CD4-positive, alpha-beta T cell (primary cell): ENCODE measurements at regions not wholly inside any gene's neighbourhood (a gene's known extent, or its start where the extent isn't known, plus 50 kb on each side); places are given as distances from the start of the nearest gene placed in this dataset.

Experiments
- ATAC-seq: fragments of 200-7000 bp; cut with Tn5 transposase; one replicate; pipeline ENCODE4 v1.10.0; 2022; ENCODE audit warnings: mild to moderate bottlenecking; ENCODE audit not compliant: poor library complexity
- CTCF ChIA-PET: fragments of 350-600 bp; sonication (Branson Sonifier 250); formaldehyde crosslinking; loops from one replicate; lab custom pipeline; 2021; ENCODE audit warnings: antibody characterized with exemption, inconsistent platforms; lab: Charles Lee
- POLR2A ChIA-PET: fragments of 350-600 bp; sonication (Branson Sonifier 250); formaldehyde crosslinking; loops from one replicate; lab custom pipeline; 2021; ENCODE audit warnings: antibody characterized with exemption, inconsistent platforms; lab: Charles Lee
- DNase-seq, 14 experiments: peaks; one replicate each; pipeline ENCODE4 v3.0.0-alpha.2; 2013 to 2020; ENCODE audit warnings: mixed read lengths in 2 of 14
- H3K27ac ChIP-seq, 2 donors: one replicate each; pipeline versions ENCODE4 v1.5.1 to v1.7.0; 2013; ENCODE audit warnings: low read length in 2 of 2, low read depth in 1 of 2, mild to moderate bottlenecking in 1 of 2
- H3K27me3 ChIP-seq, 2 experiments: 1 replicate in 1 of 2; 2 replicates in 1 of 2; pipeline versions ENCODE4 v1.6.1 to v1.7.0; 2013; ENCODE audit warnings: low read length in 2 of 2, control low read depth in 1 of 2, mild to moderate bottlenecking in 1 of 2, moderate library complexity in 1 of 2; ENCODE audit not compliant: insufficient read depth in 2 of 2, control insufficient read depth in 1 of 2
- H3K36me3 ChIP-seq: one replicate; pipeline ENCODE4 v1.6.1; 2013; ENCODE audit warnings: low read length, control low read depth; ENCODE audit not compliant: insufficient read depth
- H3K4me1 ChIP-seq: one replicate; pipeline ENCODE4 v1.6.1; 2013; ENCODE audit warnings: low read length, control low read depth; ENCODE audit not compliant: insufficient read depth
- H3K4me3 ChIP-seq: one replicate; pipeline ENCODE4 v1.5.1; 2013; ENCODE audit warnings: mild to moderate bottlenecking, low read length, moderate library complexity
- H3K9me3 ChIP-seq, 2 experiments: 1 replicate in 1 of 2; 2 replicates in 1 of 2; pipeline versions ENCODE4 v1.6.1 to v1.7.0; 2013; ENCODE audit warnings: low read length in 2 of 2, mild to moderate bottlenecking in 2 of 2, control low read depth in 1 of 2, moderate library complexity in 1 of 2; ENCODE audit not compliant: control insufficient read depth in 1 of 2, insufficient read depth in 1 of 2
- H3K27ac Mint-ChIP-seq: one replicate; pipeline ENCODE4 v1.8.0; 2020; ENCODE audit warnings: mixed read lengths
- H3K27me3 Mint-ChIP-seq: one replicate; pipeline ENCODE4 v1.8.0; 2021; ENCODE audit warnings: mixed read lengths
- H3K36me3 Mint-ChIP-seq: one replicate; pipeline ENCODE4 v1.8.0; 2021; ENCODE audit warnings: low read depth, mixed read lengths
- H3K4me1 Mint-ChIP-seq: one replicate; pipeline ENCODE4 v1.8.0; 2021; ENCODE audit warnings: low read depth, mixed read lengths
- H3K4me3 Mint-ChIP-seq: one replicate; pipeline ENCODE4 v1.8.0; 2020; ENCODE audit warnings: mild to moderate bottlenecking, mixed read lengths
- H3K9me3 Mint-ChIP-seq: one replicate; pipeline ENCODE4 v1.8.0; 2020; ENCODE audit warnings: mixed read lengths
- intact Hi-C, 2 experiments: fragments of 100-400 bp; cut with DNase I in 1 of 2; cut with micrococcal nuclease in 1 of 2; formaldehyde crosslinking; loops; one replicate each; pipeline versions ENCODE4 v1.15.1 to v1.9.0; 2023 to 2025; cut with DNase I, micrococcal nuclease
- TF ChIP-seq, protein P1 (sequence below): fragments of 200-600 bp; IDR thresholded peaks from one replicate; pipeline ENCODE4 v1.8.0; 2022; ENCODE audit warnings: antibody characterized with exemption, mild to moderate bottlenecking

DNA sequence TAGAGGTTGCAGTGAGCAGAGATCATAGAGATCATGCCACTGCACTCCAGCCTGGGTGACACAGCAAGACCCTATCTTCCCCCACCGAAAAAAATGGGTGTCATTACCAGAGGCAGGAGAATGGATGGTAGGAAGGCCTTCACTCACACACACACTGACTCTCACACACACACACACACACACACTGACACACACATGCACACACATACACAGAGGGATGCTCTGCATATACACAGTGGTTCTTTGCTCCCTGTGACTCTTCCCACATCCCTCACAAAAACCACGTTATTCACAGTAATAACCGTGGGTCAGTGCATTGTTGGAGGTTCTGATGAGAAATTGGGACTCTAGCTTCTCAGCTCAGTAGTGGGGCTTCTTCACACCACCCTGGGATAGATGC is 300.2 kb upstream of the N4BP1 start:
- CTCF ChIA-PET, result no interaction called here
- no peaks in the 10 kb centered on the region for H3K9me3 Mint-ChIP-seq
- Histone ChIP-seq H3K4me1 (no peaks in the 10 kb centered on the region), H3K36me3 (no peaks in the 10 kb centered on the region), H3K9me3 (peaks cover 0 to 15% of the 10 kb centered on the region in 2 experiments), H3K4me3 (no peak overlapping the region), H3K27me3 (no peaks in the 10 kb centered on the region), H3K27ac (no peak overlapping the region)
- DNase-seq, result no peak
- H3K4me3 Mint-ChIP-seq, result no peak overlapping the region
- H3K4me1 Mint-ChIP-seq, result no peaks in the 10 kb centered on the region
- TF ChIP-seq, protein P1, sequence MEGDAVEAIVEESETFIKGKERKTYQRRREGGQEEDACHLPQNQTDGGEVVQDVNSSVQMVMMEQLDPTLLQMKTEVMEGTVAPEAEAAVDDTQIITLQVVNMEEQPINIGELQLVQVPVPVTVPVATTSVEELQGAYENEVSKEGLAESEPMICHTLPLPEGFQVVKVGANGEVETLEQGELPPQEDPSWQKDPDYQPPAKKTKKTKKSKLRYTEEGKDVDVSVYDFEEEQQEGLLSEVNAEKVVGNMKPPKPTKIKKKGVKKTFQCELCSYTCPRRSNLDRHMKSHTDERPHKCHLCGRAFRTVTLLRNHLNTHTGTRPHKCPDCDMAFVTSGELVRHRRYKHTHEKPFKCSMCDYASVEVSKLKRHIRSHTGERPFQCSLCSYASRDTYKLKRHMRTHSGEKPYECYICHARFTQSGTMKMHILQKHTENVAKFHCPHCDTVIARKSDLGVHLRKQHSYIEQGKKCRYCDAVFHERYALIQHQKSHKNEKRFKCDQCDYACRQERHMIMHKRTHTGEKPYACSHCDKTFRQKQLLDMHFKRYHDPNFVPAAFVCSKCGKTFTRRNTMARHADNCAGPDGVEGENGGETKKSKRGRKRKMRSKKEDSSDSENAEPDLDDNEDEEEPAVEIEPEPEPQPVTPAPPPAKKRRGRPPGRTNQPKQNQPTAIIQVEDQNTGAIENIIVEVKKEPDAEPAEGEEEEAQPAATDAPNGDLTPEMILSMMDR, result no peak
- H3K27ac Mint-ChIP-seq, result no peak overlapping the region
- H3K36me3 Mint-ChIP-seq, result no peaks in the 10 kb centered on the region
- H3K27me3 Mint-ChIP-seq, result peaks cover 6% of the 10 kb centered on the region
- intact Hi-C loops, result no loop called here
- POLR2A ChIA-PET, result no interaction called here
- ATAC-seq, result no peak

DNA sequence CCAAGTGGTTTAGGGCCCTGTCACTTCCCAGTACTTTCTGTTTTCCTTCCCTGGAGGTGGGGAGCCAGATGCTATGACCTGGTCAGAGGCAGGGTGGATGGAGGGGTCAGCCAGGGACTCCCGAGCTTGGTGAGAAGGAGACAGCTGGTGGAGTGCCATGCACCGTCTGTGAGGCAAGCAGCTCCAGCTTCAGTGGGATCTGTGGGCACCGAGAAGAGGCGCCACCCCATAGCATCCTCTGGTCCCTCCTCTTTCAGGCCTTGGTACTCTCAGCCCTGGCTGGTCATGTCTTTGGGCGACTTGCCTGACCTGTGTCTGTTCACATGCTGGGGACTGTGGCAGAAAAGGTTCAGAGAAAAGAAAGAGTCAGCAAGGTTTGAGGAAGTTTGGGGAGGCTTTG is 299.3 kb upstream of the N4BP1 start:
- DNase-seq, result no peak
- intact Hi-C loops, result no loop called here
- Histone ChIP-seq H3K4me1 (no peaks in the 10 kb centered on the region), H3K4me3 (no peak overlapping the region), H3K36me3 (no peaks in the 10 kb centered on the region), H3K27me3 (no peaks in the 10 kb centered on the region), H3K27ac (no peak overlapping the region), H3K9me3 (peaks cover 0 to 15% of the 10 kb centered on the region in 2 experiments)
- no peaks in the 10 kb centered on the region for H3K9me3 Mint-ChIP-seq
- no peaks in the 10 kb centered on the region for H3K4me1 Mint-ChIP-seq
- H3K4me3 Mint-ChIP-seq, result no peak overlapping the region
- TF ChIP-seq, protein P1, result no peak
- H3K36me3 Mint-ChIP-seq, result no peaks in the 10 kb centered on the region
- ATAC-seq, result no peak
- POLR2A ChIA-PET, result no interaction called here
- H3K27me3 Mint-ChIP-seq, result peaks cover 6% of the 10 kb centered on the region
- no peak overlapping the region for H3K27ac Mint-ChIP-seq
- CTCF ChIA-PET, result no interaction called here

DNA sequence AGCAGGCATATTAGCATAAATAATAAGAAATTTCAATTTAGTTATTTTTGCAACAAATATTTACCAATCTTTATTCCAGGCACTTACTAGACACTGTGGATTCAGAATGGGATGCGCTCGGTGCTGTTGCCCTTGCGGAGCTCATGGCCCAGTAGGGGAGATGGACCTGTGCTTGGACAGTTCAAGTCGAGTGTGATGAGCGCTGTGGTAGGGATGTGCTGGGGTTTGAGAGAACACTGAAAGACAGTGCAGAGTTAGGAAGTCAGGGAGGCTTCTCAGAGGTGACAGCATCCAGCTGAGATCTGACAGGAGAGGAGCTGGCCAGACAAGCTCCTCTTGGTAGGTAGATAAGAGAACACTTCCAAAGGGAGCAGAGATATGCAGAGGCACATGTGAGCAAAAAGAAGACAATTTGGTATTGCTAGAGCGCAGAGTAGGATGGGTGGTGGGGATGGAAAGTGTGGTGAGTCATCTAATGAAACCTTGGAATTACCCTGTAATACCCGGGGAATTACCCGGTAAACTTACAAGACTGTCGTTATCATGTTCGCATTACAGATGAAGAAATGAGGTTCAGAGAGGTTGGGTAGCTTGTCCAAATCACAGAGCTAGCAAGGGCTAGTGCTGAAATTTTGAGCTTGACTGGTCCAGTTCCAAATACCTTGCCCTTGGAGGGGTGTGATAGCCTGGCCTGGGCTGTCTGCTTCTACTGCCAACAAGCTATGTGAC is 298.1 kb upstream of the N4BP1 start:
- Mint-ChIP-seq H3K36me3 (no peaks in the 10 kb centered on the region), H3K9me3 (no peaks in the 10 kb centered on the region), H3K4me3 (no peak overlapping the region), H3K27ac (no peak overlapping the region), H3K27me3 (peaks cover 6% of the 10 kb centered on the region), H3K4me1 (no peaks in the 10 kb centered on the region)
- no peaks in the 10 kb centered on the region for H3K27me3 ChIP-seq
- H3K27ac ChIP-seq, result no peak overlapping the region
- DNase-seq, result no peak
- no peak for ATAC-seq
- H3K4me3 ChIP-seq, result no peak overlapping the region
- no peaks in the 10 kb centered on the region for H3K36me3 ChIP-seq
- ChIA-PET CTCF (interaction anchor here (0.6 kb wide), 1 partner anchor 40 kb away, joined by 4 read pairs; no protein-coding TSS in a partner anchor), POLR2A (no interaction called here)
- no peaks in the 10 kb centered on the region for H3K4me1 ChIP-seq
- H3K9me3 ChIP-seq, result peaks cover 0 to 15% of the 10 kb centered on the region in 2 experiments
- intact Hi-C loops, result no loop called here
- TF ChIP-seq, protein P1, result no peak
